A673 (cell line): ENCODE measurements at regions not wholly inside any gene's neighbourhood (a gene's known extent, or its start where the extent isn't known, plus 50 kb on each side); places are given as distances from the start of the nearest gene placed in this dataset.

Source experiments
- EZH2 ChIP-seq: fragments of 200-600 bp; sonication (generic); IDR thresholded peaks from 2 replicates; pipeline ENCODE4 v1.6.1; 2017; ENCODE audit warnings: borderline replicate concordance, low read depth, mild to moderate bottlenecking, mixed read lengths, antibody characterized with exemption, low read length; ENCODE audit not compliant: poor library complexity, severe bottlenecking
- TF ChIP-seq, protein P1 (sequence below): fragments of 300-800, 200-600 bp; sonication (generic); conservative IDR thresholded peaks from 2 replicates; pipeline ENCODE4 v1.5.1; 2017; ENCODE audit warnings: low read depth, mild to moderate bottlenecking, antibody characterized with exemption, low read length, moderate library complexity, mixed read lengths

DNA sequence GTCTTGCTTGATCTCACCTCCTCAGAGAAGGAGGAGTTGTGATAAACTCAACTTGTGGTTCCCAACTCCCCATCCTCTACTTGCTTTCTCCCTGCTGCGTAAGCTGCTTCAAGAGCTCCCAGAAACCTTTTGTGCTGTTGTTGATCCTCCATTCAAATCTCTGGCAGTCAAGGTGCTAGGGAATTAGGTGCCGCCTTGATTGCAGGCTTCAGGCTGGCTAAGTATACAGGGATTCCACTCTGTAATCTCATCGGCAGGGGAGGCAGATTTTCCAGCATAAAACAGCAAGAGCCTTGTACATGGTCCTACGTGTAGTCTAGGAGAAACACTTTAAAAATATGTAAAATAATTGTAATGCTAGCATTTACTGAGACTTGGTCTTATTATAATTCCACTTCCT lies 116.2 kb upstream of the DDX18 start:
- TF ChIP-seq, protein P1, sequence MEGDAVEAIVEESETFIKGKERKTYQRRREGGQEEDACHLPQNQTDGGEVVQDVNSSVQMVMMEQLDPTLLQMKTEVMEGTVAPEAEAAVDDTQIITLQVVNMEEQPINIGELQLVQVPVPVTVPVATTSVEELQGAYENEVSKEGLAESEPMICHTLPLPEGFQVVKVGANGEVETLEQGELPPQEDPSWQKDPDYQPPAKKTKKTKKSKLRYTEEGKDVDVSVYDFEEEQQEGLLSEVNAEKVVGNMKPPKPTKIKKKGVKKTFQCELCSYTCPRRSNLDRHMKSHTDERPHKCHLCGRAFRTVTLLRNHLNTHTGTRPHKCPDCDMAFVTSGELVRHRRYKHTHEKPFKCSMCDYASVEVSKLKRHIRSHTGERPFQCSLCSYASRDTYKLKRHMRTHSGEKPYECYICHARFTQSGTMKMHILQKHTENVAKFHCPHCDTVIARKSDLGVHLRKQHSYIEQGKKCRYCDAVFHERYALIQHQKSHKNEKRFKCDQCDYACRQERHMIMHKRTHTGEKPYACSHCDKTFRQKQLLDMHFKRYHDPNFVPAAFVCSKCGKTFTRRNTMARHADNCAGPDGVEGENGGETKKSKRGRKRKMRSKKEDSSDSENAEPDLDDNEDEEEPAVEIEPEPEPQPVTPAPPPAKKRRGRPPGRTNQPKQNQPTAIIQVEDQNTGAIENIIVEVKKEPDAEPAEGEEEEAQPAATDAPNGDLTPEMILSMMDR = no peak
- no peak for TF ChIP-seq EZH2
